Kidney glomerular epithelial cell (primary cell): ENCODE measurements at regions not wholly inside any gene's neighbourhood (a gene's known extent, or its start where the extent isn't known, plus 50 kb on each side); places are given as distances from the start of the nearest gene placed in this dataset.

ENCODE experiments used
- DNase-seq: peaks from one replicate; lab custom pipeline; 2025; lab: John Stamatoyannopoulos, UW

DNA sequence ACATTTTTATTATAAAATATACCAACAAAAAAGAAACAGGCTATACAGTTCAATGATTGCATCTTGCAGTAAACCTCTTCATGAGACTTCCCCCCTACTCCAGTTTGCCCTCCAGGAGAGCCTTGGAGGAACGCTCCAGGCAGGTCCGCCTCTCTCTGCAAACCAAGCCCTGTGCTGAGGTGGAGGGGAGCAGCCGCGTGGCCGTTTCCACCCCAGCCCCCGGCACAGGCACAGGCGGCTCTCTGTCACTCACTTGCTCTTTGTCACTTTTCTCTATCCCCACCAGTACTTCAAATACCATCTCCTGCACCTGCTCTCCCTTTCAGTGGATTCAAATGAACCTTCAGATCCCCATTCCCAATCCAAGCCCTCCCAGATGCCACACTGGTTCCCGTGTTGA, 479.9 kb downstream of the OCA2 start:
- DNase-seq = no peak

DNA sequence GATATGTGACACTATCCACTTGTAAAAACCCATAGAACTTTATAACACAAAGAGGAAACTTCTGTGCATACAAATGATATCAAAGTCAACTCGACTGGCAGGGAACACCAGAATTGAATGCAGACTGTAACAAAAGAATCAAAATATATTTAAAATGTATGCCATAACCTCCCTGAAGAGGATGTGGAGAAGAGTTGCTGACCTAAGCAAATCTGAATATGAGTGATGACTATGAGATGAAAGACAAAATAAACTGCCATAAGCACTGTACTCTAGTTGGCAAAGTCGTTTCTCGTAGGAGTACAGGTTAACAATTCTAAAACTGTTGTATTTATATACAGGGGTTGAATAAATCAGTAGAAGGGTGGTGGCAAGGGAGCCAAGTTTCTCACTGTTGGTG, 482.1 kb downstream of the OCA2 start:
- no peak for DNase-seq

DNA sequence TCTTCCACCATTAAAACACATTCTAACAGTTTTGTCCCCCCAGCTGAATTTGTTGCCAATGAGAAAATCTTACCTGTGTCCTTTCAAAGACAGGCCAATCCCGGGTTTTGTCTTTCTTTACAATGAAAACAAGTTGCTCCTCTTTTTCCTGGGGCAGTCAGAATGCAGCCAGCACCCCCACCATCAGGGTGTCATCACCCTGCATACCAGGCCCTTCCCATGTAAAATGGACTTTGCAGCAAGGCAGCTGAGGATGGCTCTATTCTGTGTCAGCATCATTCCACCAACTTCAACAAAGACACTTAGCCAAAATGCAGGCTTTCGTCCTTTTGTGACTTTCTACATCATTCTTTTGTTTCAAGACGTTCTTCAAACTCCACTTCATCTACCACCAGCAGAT, 490.9 kb downstream of the OCA2 start:
- DNase-seq = no peak

DNA sequence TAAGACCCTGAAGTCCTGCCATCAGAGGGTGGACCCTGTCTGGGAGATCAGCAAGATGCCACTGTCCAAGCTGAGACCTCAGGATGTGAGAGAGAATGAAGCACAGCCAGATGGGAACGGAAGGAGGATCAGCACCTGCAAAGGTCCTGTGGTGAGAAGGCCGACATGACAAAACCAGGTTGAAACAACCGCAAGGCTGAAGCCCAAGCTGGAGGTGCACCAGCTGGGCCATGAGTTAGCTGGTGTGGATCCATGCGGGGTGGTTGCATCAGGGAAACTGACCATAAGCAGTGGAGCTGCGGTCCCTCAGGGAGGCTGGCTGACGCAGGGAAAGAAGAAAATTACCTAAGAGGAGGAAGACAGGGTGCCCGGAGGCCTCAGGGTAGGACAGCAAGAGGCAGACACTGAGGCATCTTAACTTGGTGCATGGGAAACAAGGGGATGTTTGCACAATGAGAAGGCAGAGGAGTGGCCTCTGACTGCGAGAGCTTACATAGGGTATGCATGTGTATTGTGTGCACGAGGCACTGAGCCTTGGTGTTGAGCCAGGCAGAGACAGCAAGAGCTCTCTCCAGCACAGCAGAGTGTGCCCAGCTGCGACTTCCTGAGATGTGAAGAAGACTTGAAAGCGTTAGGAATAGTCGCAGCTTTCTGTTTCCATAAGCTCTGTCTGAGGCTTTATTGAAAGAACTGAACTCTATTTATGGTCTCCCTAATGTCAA, 497.7 kb downstream of the OCA2 start:
- no peak for DNase-seq

DNA sequence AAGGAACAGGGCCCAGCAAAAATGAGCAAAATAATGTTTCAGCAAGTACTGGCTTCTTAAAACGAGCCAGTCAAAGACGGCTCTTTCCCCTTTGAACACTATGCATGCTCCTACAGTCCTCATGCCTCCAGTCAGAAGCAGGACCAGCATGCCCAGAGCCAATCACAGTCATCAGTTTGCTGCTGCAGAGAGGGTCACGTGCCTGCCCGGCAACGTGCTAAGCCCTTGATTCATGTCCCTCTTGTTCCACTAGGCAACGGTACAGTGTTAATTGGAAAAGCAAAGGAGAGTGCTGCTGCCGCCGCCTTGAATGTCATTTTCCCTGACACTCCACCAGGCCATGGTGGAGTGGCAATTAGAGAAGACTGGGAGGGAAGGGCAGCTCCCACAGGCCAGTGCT, 500.1 kb downstream of the OCA2 start:
- no peak for DNase-seq

DNA sequence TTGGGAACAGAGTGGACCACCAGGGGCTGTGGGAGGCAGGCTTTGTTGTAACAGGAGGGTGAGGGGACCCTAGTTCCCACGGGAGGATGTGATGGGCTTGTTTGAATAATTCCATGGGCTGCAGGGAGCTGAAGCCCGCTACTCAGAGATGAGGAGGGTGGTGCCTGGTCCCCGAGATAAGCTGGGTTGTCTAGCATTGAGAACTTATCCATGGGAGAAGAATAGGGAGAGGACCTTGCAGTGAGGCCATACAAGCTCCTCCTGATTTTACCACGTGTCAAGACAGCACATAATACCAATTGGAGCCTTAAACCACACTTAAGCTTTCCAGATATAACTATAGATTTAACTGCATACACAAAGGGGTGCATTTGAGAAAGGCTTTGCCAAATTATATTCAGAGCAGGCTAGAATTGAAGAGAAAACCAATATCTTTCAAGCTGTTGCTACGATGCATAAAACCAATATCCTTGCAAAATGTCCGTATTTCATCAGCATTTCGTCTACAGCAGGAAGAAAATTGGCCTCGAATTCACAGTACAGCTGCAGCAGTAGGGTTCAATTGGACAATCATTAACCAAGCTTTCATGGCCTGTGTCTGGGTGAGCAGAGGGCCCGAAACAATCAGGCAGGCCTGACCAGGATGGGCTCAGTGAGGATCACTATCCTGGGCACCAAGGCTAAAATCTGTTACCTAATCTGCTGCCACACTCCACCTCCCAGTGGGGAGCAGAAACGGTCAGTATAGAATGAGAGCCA, 500.7 kb downstream of the OCA2 start:
- DNase-seq = no peak

DNA sequence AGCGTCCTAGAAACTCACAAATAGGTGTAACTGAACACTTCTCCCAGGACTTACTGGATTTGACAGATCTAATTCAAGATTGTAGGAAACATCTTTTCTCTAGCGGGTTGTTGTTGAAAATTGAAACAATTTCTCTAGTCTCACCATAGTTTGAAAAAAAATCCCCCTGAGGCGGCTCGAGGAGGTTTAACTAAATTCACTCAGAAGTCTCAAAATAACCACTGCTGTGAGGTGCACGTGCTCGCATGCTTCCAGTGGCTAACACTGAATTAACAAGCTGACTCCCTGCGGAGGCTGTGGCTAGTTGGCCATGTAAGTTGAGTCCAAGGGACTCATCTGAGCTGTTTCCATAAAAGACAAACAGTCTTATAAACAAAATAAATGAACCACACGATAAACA, 503.9 kb downstream of the OCA2 start:
- no peak for DNase-seq

DNA sequence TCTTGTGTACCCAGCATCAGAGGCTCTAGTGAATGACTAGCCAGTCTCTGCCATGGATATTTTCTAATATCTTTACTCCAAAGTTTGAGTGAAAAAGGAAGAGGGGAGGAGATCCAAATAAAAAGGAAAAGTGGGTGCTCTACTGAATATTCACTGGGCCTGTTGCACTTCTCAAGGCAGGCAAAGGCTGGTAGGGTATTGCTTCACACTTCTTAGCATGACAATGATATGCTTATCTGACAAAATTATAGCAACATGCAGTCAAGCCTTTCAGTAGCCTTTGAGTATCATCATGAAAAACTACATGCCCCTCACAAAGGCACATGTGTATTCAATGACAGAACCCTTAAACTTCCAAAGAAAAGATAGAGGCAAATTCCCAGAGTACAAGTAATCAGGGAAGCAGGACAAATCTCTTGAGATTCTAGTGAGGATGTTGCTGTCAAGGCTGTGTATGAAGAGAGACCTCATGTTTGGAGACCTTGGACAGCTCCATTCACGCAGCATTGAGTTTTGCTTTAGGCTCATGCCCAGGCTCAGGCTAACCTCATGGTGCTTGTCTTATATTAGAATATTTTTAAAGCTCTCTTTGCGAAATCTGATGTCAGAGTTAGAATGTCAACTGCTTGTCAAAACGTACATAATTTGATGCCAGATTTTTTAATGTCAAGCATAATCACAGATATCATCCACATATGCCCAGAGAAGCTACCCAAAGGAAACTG, 506.9 kb downstream of the OCA2 start:
- no peak for DNase-seq
